Limb (tissue), 2 donors: ENCODE measurements at regions not wholly inside any gene's neighbourhood (a gene's known extent, or its start where the extent isn't known, plus 50 kb on each side); places are given as distances from the start of the nearest gene placed in this dataset.

Experiments
- DNase-seq, 2 donors: peaks; one replicate each; pipeline ENCODE4 v3.0.0-alpha.2; 2016; ENCODE audit errors: extremely low spot score in 2 of 2

GRCh38 chr11:33557201-33557600 is 143.4 kb downstream of the C11orf91 start:
- DNase-seq, result no peak

DNA sequence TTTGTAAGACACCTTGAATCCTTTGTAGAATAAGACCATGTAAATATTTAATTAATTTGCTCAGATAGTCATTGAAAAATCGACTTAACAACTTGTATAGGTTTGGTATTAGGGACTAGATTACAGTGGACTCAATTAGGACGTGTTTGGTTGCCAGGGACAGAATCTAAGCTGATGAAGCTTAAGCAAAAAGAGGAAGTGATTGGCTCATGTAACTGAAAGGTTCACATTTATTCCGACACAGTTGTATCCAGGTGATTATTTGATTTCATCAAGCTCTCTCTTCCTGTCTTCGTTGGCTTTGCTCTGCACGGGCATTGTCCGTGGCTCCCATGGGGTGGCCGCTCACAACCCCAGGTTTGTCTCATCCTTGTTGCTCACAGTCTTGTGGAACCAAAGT is 146.4 kb downstream of the C11orf91 start:
- DNase-seq, result no peak

DNA sequence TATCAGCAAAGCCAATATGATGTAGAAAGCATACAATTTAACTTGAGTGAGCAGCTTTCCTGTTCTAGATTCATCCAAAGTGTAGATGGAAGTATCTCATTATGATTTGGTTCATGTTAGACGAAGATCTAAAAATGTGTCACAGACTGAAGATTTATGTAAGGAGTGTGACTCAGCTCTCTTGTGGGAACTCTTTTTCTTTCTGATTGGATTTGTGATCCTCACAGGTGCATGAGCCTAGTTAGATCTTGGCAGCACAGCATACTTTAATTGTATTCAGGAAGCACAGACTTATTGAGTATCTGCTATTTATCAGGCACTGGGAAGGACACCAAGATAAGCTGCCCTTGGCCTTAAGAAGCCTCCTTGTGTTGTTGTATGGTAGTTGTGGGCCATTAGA is 147.1 kb downstream of the C11orf91 start:
- DNase-seq, result no peak

DNA sequence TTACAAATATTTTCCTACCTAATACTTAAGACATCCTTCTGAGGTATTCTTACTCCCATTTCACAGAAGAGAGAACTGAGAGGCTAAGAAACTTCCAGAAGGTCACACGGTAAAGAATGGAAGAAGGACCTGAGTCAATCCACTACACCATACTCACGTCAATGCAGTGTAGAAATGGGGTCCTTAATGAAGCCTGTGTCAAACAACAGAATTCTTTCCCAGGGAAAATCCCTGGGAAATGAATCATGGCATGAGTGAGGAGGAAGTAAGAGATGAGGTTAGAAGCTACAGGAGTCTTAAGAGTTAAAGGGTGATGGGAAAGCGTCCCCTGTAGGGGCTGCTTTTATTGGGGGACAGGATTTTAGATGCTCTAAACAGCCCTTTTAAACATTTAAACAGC is 147.9 kb downstream of the C11orf91 start:
- no peak for DNase-seq

DNA sequence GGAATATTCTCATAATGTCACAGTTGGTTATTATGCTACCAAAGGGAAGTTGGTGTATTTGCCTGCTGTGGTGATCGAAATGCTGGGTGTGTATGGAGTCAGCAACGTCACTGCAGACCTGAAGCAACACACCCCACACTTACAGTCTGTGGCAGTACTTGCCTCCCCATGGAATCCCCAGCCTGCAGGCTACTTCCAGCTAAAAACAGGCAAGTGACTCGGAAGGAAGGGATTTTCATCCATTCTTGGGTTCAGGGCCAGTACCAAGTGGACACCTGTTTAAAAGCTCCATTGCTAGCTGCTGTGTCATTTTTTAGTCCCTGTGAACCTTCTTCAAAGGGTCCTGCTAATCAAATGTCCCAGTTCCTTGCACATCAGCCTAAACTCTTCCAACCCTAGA is 149.6 kb downstream of the C11orf91 start:
- no peak for DNase-seq

GRCh38 chr11:33549483-33549882 is 151.1 kb downstream of the C11orf91 start:
- no peak for DNase-seq

GRCh38 chr11:33545931-33546330 is 154.7 kb downstream of the C11orf91 start:
- no peak for DNase-seq

GRCh38 chr11:33544593-33545373 is 155.8 kb downstream of the C11orf91 start:
- DNase-seq, result no peak

DNA sequence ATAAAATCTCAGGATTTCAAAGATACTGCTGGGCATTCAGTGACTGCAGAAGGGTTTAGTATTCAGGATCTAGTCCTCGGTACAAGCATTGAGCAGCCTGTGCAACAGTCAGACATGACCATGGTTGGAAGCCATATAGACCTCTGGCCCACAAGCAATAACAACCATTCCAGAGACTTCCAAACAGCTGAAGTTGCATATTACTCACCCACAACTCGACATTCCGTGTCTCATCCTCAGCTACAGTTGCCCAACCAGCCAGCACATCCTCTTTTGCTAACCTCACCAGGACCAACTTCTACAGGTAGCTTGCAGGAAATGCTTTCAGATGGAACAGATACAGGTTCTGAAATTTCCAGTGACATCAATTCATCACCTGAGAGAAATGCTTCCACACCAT is 156.8 kb downstream of the C11orf91 start:
- no peak for DNase-seq

DNA sequence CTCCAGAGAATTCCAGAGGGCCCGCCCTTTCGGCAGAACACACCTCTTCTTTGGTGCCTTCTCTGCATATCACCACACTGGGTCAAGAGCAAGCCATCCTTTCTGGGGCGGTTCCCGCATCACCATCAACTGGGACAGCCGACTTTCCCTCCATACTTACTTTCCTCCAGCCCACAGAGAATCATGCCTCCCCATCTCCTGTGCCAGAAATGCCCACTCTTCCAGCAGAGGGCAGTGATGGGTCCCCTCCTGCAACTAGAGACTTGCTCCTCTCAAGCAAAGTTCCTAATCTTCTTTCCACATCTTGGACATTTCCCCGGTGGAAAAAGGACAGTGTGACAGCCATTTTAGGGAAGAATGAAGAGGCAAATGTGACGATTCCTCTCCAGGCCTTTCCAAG is 157.7 kb downstream of the C11orf91 start:
- DNase-seq, result peak in 1 of 2 donors; percentile 57

GRCh38 chr11:33540946-33541915 is 159.4 kb downstream of the C11orf91 start:
- no peak for DNase-seq

- no peak for DNase-seq
Observed at GRCh38 chr11:33540427-33540826, 160.2 kb downstream of the C11orf91 start.

DNA sequence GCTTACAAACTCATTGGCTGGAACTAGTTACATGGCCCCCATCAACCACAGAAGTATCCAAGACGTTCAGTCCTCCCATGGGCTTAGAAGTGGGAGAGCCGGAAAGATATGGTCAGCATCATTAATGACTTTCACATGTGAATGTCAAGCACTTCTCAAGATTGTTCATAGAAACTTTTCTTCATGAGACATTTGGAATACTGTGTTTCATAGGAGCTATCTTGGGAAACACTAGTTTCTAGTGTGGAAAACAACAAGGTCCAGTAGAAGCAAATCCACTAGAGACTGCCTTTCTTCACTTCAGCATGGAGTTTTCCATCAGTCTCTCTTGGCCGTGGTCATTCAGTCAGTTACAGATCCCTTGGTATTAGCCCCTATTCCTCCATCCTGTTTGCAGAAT is 160.9 kb downstream of the C11orf91 start:
- DNase-seq, result peak in 1 of 2 donors; percentile 18

DNA sequence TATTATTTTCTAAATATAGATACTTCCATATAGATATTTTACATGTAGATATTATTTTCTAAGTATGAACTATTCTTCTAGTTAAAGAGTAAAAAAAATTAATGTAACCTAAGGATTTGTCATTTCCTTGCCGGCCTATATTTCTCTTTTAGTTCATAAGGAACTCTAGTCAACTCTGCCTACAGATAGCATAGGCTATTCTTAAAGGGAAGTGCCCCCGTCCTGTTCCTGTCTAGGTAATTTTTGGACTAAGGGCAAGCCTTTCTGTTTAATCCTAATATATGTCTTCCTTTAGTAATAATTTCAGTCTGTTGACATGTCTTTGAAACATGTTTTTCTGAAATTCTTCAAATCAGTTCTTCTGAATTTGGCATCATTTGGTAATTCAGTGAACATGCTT is 161.9 kb downstream of the C11orf91 start:
- DNase-seq, result no peak

- no peak for DNase-seq
Observed at GRCh38 chr11:33536178-33536577, 164.4 kb downstream of the C11orf91 start.

DNA sequence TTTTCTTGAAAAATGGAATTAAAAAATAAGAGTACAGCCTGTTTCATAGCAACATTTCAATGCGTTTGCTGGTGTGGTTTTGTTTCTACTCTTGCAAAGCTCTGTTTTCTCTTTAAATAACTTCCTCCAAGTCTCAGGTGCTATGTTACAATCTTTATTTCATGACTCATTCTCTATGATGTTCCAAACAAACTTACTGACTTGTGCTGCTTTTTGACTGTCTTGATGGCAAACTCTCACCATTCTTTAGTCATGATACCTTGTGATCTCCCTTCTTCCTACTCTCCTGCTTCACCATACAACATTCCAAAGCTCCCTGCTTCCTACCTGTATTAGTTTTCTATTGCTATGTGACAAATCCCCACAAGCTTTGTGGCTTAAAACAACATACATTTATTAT is 166.1 kb downstream of the C11orf91 start:
- DNase-seq, result no peak

DNA sequence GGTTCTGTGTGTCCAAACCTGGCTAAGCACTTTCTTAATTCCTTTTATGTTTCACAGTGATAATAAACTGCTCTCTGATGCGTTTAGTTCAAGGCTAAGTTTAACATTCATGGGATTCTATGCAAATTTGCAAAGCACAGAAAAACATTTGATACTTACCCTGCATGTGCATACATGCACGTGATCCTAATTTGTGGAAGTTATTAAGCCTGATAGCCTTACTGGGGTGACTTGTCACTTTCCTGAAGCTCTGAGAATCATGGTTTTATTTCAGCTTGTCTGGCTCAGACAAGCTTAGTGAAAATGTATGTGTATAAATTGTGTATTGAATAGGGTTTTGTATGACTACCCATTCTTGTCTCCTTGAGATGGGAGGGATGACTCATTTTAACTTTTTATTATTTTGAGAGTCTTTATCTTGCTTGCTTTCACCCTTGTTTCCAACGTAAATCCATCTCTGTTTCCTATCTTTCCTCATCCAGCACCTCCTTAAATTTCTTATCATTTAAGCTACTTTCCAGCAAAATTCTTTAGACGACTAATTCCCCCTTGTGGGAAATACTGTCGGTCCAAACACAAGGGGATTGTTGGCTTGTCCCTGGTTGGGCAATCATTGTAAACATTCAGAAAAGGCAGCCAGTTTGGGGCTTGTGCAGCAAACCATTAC is 167.1 kb downstream of the C11orf91 start:
- DNase-seq, result no peak

GRCh38 chr11:33532720-33533385 is 167.8 kb downstream of the C11orf91 start:
- no peak for DNase-seq

- DNase-seq, result no peak
Observed at GRCh38 chr11:33532257-33532656, 168.4 kb downstream of the C11orf91 start.

DNA sequence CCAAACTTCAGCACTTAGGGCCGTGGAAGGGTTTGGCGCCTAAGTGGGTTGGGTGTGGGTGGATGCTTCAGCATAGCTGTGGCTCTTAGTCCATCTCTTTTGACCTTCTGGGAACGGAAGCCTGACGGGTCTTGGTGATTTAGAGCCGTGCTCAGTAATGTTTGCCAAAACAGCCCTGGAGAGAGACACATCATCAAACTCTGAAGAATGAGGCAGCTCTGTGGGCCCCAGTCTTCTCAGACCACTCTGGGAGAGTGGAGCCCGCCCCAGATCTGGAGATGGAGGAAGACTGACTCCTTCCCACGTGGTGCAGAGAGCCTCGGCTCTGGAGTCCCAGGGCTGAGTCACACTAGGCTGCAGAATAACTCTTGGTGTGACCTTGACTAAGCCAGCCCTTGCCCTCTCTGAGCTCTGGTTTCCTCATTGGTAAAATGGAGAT is 168.9 kb downstream of the C11orf91 start:
- no peak for DNase-seq

DNA sequence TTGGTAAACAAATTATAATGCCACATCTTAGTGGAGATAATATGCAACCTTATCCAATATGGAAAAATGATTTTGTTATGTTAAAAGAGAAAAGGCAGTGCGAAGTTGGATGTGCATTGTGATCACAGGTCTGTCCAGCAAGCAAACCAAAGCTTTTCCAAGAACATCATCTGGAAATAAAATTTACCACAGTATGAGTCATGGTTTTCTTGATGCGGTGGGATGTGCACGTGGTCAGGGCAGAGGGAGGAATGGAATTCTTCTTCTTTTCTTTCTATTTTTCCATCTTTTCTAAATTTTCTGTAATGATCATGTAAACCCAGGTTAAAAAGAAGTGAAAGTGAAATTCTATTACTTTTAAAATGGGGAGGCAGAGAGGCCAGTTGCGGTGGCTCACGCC is 169.8 kb downstream of the C11orf91 start:
- DNase-seq, result peak in 1 of 2 donors; percentile 7
